B cell (primary cell): ENCODE measurements at regions not wholly inside any gene's neighbourhood (a gene's known extent, or its start where the extent isn't known, plus 50 kb on each side); places are given as distances from the start of the nearest gene placed in this dataset.

Source experiments
- ATAC-seq: fragments of 200-7000 bp; cut with Tn5 transposase; one replicate; pipeline ENCODE4 v1.10.0; 2021; ENCODE audit warnings: low read depth, mild to moderate bottlenecking, moderate number of reproducible peaks, moderate library complexity
- CTCF ChIA-PET: fragments of 350-600 bp; sonication (Branson Sonifier 250); formaldehyde crosslinking; loops from one replicate; lab custom pipeline; 2021; ENCODE audit warnings: antibody characterized with exemption, inconsistent platforms; lab: Charles Lee
- POLR2A ChIA-PET: fragments of 350-600 bp; sonication (Branson Sonifier 250); formaldehyde crosslinking; loops from one replicate; lab custom pipeline; 2021; ENCODE audit warnings: antibody characterized with exemption; lab: Charles Lee
- DNase-seq: peaks from one replicate; pipeline ENCODE4 v3.0.0; 2013
- H2AFZ ChIP-seq: 2 replicates; pipeline ENCODE4 v1.6.1; 2012; ENCODE audit warnings: mild to moderate bottlenecking, low read depth, low read length; ENCODE audit not compliant: insufficient read depth, poor library complexity, severe bottlenecking
- H3K27ac ChIP-seq, 2 donors: 1 replicate in 1 of 2; 2 replicates in 1 of 2; pipeline ENCODE4 v1.5.1; 2012 to 2013; ENCODE audit warnings: low read length in 2 of 2, mild to moderate bottlenecking in 2 of 2, moderate library complexity in 1 of 2
- H3K27me3 ChIP-seq, 4 experiments: fragments of 200-600 bp in 1 of 4; sonication (generic) in 1 of 4; replicated peaks in 1 of 4; 1 replicate in 2 of 4; 2 replicates in 2 of 4; pipeline versions ENCODE4 v1.6.1 to v1.7.0; 2013 to 2016; ENCODE audit warnings: low read length in 3 of 4, mild to moderate bottlenecking in 2 of 4, mixed read lengths in 1 of 4, moderate library complexity in 1 of 4; ENCODE audit not compliant: insufficient read depth in 4 of 4, control insufficient read depth in 3 of 4; ENCODE audit errors: control extremely low read depth in 1 of 4
- H3K36me3 ChIP-seq, 2 experiments: replicated peaks in 1 of 2; 1 replicate in 1 of 2; 2 replicates in 1 of 2; pipeline versions ENCODE4 v1.6.1 to v1.7.1; 2013; ENCODE audit warnings: low read length in 1 of 2; ENCODE audit not compliant: insufficient read depth in 2 of 2, control insufficient read depth in 1 of 2; ENCODE audit errors: control extremely low read depth in 1 of 2, extremely low read depth in 1 of 2
- H3K4me1 ChIP-seq, 2 donors: fragments of 200-600 bp in 1 of 2; sonication (generic) in 1 of 2; 1 replicate in 1 of 2; 2 replicates in 1 of 2; pipeline versions ENCODE4 v1.5.1 to v1.6.1; 2013 to 2017; ENCODE audit warnings: low read length in 2 of 2; ENCODE audit not compliant: control insufficient read depth in 2 of 2, insufficient read depth in 2 of 2
- H3K4me2 ChIP-seq: replicated peaks from 2 replicates; pipeline ENCODE3; 2012; ENCODE audit warnings: mild to moderate bottlenecking, low read depth, low read length; ENCODE audit not compliant: poor library complexity, severe bottlenecking
- H3K4me3 ChIP-seq, 5 experiments: fragments of 200-600 bp in 1 of 5; sonication (generic) in 1 of 5; 1 replicate in 3 of 5; 2 replicates in 2 of 5; pipeline versions ENCODE4 v1.5.1 to v1.7.0; 2011 to 2016; ENCODE audit warnings: low read length in 4 of 5, mild to moderate bottlenecking in 4 of 5, low read depth in 2 of 5, control low read depth in 1 of 5, moderate library complexity in 1 of 5; ENCODE audit not compliant: insufficient read depth in 1 of 5; ENCODE audit errors: control extremely low read depth in 1 of 5, extremely low read depth in 1 of 5
- H3K79me2 ChIP-seq: fragments of 200-600 bp; sonication (generic); one replicate; pipeline ENCODE4 v1.6.0; 2016; ENCODE audit warnings: low read length; ENCODE audit not compliant: control insufficient read depth, insufficient read depth
- H3K9ac ChIP-seq: fragments of 200-600 bp; sonication (generic); 2 replicates; pipeline ENCODE4 v1.6.1; 2017; ENCODE audit warnings: mild to moderate bottlenecking, low read length, moderate library complexity
- H3K9me3 ChIP-seq, 3 donors: one replicate each; pipeline versions ENCODE4 v1.6.1 to v1.7.1; 2013; ENCODE audit warnings: low read length in 2 of 3; ENCODE audit not compliant: control insufficient read depth in 2 of 3, insufficient read depth in 1 of 3; ENCODE audit errors: control extremely low read depth in 1 of 3
- H4K20me1 ChIP-seq: 2 replicates; pipeline ENCODE4 v1.6.0; 2012; ENCODE audit warnings: mild to moderate bottlenecking, low read length; ENCODE audit not compliant: insufficient read depth, control insufficient read depth, poor library complexity, severe bottlenecking
- H3K27ac Mint-ChIP-seq: one replicate; pipeline ENCODE4 v1.8.0; 2021; ENCODE audit warnings: mixed read lengths
- H3K27me3 Mint-ChIP-seq: one replicate; pipeline ENCODE4 v1.8.0; 2021; ENCODE audit warnings: mixed read lengths
- H3K4me1 Mint-ChIP-seq: one replicate; pipeline ENCODE4 v1.8.0; 2021; ENCODE audit warnings: mixed read lengths
- H3K4me3 Mint-ChIP-seq: one replicate; pipeline ENCODE4 v1.8.0; 2021; ENCODE audit warnings: mixed read lengths
- H3K9me3 Mint-ChIP-seq: one replicate; pipeline ENCODE4 v1.8.0; 2022; ENCODE audit warnings: mixed read lengths; ENCODE audit not compliant: insufficient read depth
- EZH2 ChIP-seq: IDR thresholded peaks from 2 replicates; pipeline ENCODE4 v1.6.1; 2012; ENCODE audit warnings: borderline replicate concordance, low read depth, mild to moderate bottlenecking, moderate library complexity, low read length; ENCODE audit not compliant: insufficient read depth, poor library complexity, severe bottlenecking
- WGBS: methylation state at CpG from one replicate; pipeline ENCODE4 v1.1.5; 2013; ENCODE audit warnings: missing lambda C conversion rate; ENCODE audit not compliant: insufficient coverage; 5-methylcytosine and 5-hydroxymethylcytosine counted together
- intact Hi-C: fragments of 100-400 bp; cut with micrococcal nuclease; formaldehyde crosslinking; loops from one replicate; pipeline ENCODE4 v1.10.0; 2022
- TF ChIP-seq, protein P1 (sequence below): fragments of 200-600 bp; IDR thresholded peaks from one replicate; pipeline ENCODE4 v1.8.0; 2022; ENCODE audit warnings: antibody characterized with exemption, mild to moderate bottlenecking

DNA sequence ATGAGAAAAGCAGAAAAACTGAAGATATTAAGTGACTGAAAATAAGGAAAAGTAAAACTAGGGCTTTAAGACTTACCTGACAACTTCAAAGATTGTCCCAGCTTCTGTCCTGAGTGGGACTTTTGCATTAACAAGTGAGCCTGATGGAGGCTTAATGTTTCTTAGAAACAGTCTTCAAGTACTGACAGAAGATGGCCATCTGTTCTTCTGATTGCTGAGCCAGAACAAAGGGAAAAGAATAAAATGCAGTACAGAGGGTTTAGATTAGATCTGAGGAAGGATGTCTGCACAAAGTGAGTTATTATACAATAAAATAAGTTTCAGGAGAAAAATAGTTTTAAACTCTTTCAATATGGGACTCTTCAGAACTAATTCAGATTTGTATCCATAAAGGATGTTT lies 500.7 kb downstream of the CETN3 start:
- intact Hi-C loops = no loop called here
- no peaks in the 10 kb centered on the region for H4K20me1 ChIP-seq
- H3K27ac ChIP-seq = no peak overlapping the region
- no peaks in the 10 kb centered on the region for H3K79me2 ChIP-seq
- DNase-seq (no peak), ATAC-seq (no peak)
- H2AFZ ChIP-seq = no peak overlapping the region
- Mint-ChIP-seq H3K4me3 (no peak overlapping the region), H3K27me3 (no peaks in the 10 kb centered on the region), H3K27ac (no peak overlapping the region), H3K4me1 (no peaks in the 10 kb centered on the region), H3K9me3 (peaks cover 2% of the 10 kb centered on the region)
- no peaks in the 10 kb centered on the region for H3K36me3 ChIP-seq
- POLR2A ChIA-PET = no interaction called here
- H3K4me1 ChIP-seq = no peaks in the 10 kb centered on the region
- TF ChIP-seq EZH2 = no peak
- CTCF ChIA-PET = no interaction called here
- no peaks in the 10 kb centered on the region for H3K27me3 ChIP-seq
- no peaks in the 10 kb centered on the region for H3K9me3 ChIP-seq
- no peak overlapping the region for H3K4me3 ChIP-seq
- no peak overlapping the region for H3K4me2 ChIP-seq
- no peak overlapping the region for H3K9ac ChIP-seq

- H4K20me1 ChIP-seq = no peaks in the 10 kb centered on the region
- H3K79me2 ChIP-seq = no peaks in the 10 kb centered on the region
- intact Hi-C loops = no loop called here
- TF ChIP-seq, protein P1, sequence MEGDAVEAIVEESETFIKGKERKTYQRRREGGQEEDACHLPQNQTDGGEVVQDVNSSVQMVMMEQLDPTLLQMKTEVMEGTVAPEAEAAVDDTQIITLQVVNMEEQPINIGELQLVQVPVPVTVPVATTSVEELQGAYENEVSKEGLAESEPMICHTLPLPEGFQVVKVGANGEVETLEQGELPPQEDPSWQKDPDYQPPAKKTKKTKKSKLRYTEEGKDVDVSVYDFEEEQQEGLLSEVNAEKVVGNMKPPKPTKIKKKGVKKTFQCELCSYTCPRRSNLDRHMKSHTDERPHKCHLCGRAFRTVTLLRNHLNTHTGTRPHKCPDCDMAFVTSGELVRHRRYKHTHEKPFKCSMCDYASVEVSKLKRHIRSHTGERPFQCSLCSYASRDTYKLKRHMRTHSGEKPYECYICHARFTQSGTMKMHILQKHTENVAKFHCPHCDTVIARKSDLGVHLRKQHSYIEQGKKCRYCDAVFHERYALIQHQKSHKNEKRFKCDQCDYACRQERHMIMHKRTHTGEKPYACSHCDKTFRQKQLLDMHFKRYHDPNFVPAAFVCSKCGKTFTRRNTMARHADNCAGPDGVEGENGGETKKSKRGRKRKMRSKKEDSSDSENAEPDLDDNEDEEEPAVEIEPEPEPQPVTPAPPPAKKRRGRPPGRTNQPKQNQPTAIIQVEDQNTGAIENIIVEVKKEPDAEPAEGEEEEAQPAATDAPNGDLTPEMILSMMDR = no peak
- TF ChIP-seq EZH2 = no peak
- no peaks in the 10 kb centered on the region for H3K27me3 ChIP-seq
- H3K9me3 ChIP-seq = no peaks in the 10 kb centered on the region
- no peak for ATAC-seq
- no peaks in the 10 kb centered on the region for H3K27me3 Mint-ChIP-seq
- H3K9me3 Mint-ChIP-seq = peaks cover 2% of the 10 kb centered on the region
- no CpG with 5 or more reads among the region's 2 CpGs for WGBS
- no peak overlapping the region for H2AFZ ChIP-seq
- H3K27ac Mint-ChIP-seq = no peak overlapping the region
- ChIA-PET POLR2A (no interaction called here), CTCF (no interaction called here)
- no peak overlapping the region for H3K4me2 ChIP-seq
- DNase-seq = no peak
- no peak overlapping the region for H3K27ac ChIP-seq
- no peak overlapping the region for H3K4me3 Mint-ChIP-seq
- H3K9ac ChIP-seq = no peak overlapping the region
- H3K4me3 ChIP-seq = no peak overlapping the region
- no peaks in the 10 kb centered on the region for H3K4me1 ChIP-seq
- H3K4me1 Mint-ChIP-seq = no peaks in the 10 kb centered on the region
- no peaks in the 10 kb centered on the region for H3K36me3 ChIP-seq
These were observed 505.1 kb downstream of the CETN3 start for GRCh38 chr5:89904442-89904841.
